ENCODE measurements at regions not wholly inside any gene's neighbourhood (a gene's known extent, or its start where the extent isn't known, plus 50 kb on each side); places are given as distances from the start of the nearest gene placed in this dataset.

- Histone ChIP-seq H3K4me1 (ENCODE audit: control extremely low read depth in 1 of 4, control insufficient read depth in 4 of 4, insufficient read depth in 4 of 4, low read length in 3 of 4) (no peaks in the 10 kb centered on the region), H3K9me3 (ENCODE audit: control extremely low read depth in 1 of 5, control insufficient read depth in 4 of 5, insufficient read depth in 2 of 5, low read depth in 1 of 5, low read length in 4 of 5) (peaks cover 0 to 6% (median 3%) of the 10 kb centered on the region in 5 experiments), H3K4me3 (ENCODE audit: control insufficient read depth in 1 of 7, extremely low read depth in 1 of 7, insufficient read depth in 4 of 7, low read depth in 2 of 7, low read length in 6 of 7) (no peak overlapping the region), H3K27ac (ENCODE audit: insufficient read depth in 1 of 2, low read depth in 1 of 2, low read length in 2 of 2, poor library complexity in 1 of 2, severe bottlenecking in 2 of 2) (no peak overlapping the region), H3K36me3 (ENCODE audit: control insufficient read depth in 4 of 4, insufficient read depth in 4 of 4, low read length in 3 of 4) (no peaks in the 10 kb centered on the region), H3K27me3 (replicated peaks in 2 of 5; ENCODE audit: control insufficient read depth in 4 of 5, insufficient read depth in 5 of 5, low read length in 4 of 5) (peaks cover 0 to 7% (median 0%) of the 10 kb centered on the region in 5 experiments)
- 96% methylated on average over 4 of the region's 5 CpGs for WGBS (ENCODE audit: insufficient coverage)
- no peak for DNase-seq
- ChIA-PET POLR2A (no interaction called here), CTCF (no interaction called here)
These were observed 460.6 kb downstream of the AACS start for GRCh38 chr12:125525879-125526278.

- H3K27me3 ChIP-seq (replicated peaks in 2 of 5; ENCODE audit: control insufficient read depth in 4 of 5, insufficient read depth in 5 of 5, low read length in 4 of 5) = peaks cover 0 to 23% (median 0%) of the 10 kb centered on the region in 5 experiments
- CTCF ChIA-PET = no interaction called here
- no peaks in the 10 kb centered on the region for H3K4me1 ChIP-seq (ENCODE audit: control extremely low read depth in 1 of 4, control insufficient read depth in 4 of 4, insufficient read depth in 4 of 4, low read length in 3 of 4)
- WGBS (ENCODE audit: insufficient coverage) = 96% methylated on average over 5 of the region's 5 CpGs
- no peaks in the 10 kb centered on the region for H3K36me3 ChIP-seq (ENCODE audit: control insufficient read depth in 4 of 4, insufficient read depth in 4 of 4, low read length in 3 of 4)
- no peak for DNase-seq
- POLR2A ChIA-PET = no interaction called here
- no peak overlapping the region for H3K4me3 ChIP-seq (ENCODE audit: control insufficient read depth in 1 of 7, extremely low read depth in 1 of 7, insufficient read depth in 4 of 7, low read depth in 2 of 7, low read length in 6 of 7)
- H3K27ac ChIP-seq (ENCODE audit: insufficient read depth in 1 of 2, low read depth in 1 of 2, low read length in 2 of 2, poor library complexity in 1 of 2, severe bottlenecking in 2 of 2) = no peak overlapping the region
- no peaks in the 10 kb centered on the region for H3K9me3 ChIP-seq (ENCODE audit: control extremely low read depth in 1 of 5, control insufficient read depth in 4 of 5, insufficient read depth in 2 of 5, low read depth in 1 of 5, low read length in 4 of 5)
These were observed 463.0 kb downstream of the AACS start for GRCh38 chr12:125528281-125528680.

- no peaks in the 10 kb centered on the region for H3K36me3 ChIP-seq (ENCODE audit: control insufficient read depth in 4 of 4, insufficient read depth in 4 of 4, low read length in 3 of 4)
- CTCF ChIA-PET = no interaction called here
- WGBS (ENCODE audit: insufficient coverage) = 29% methylated on average over 2 of the region's 4 CpGs
- peaks cover 0 to 1% (median 0%) of the 10 kb centered on the region in 4 experiments for H3K4me1 ChIP-seq (ENCODE audit: control extremely low read depth in 1 of 4, control insufficient read depth in 4 of 4, insufficient read depth in 4 of 4, low read length in 3 of 4)
- peaks cover 0 to 30% (median 0%) of the 10 kb centered on the region in 5 experiments for H3K27me3 ChIP-seq (replicated peaks in 2 of 5; ENCODE audit: control insufficient read depth in 4 of 5, insufficient read depth in 5 of 5, low read length in 4 of 5)
- no peak for DNase-seq
- no peaks in the 10 kb centered on the region for H3K9me3 ChIP-seq (ENCODE audit: control extremely low read depth in 1 of 5, control insufficient read depth in 4 of 5, insufficient read depth in 2 of 5, low read depth in 1 of 5, low read length in 4 of 5)
- POLR2A ChIA-PET = interaction anchor here (0.9 kb wide), 1 partner anchor 274 kb away, joined by 4 read pairs; no protein-coding TSS in a partner anchor
- no peak overlapping the region for H3K4me3 ChIP-seq (ENCODE audit: control insufficient read depth in 1 of 7, extremely low read depth in 1 of 7, insufficient read depth in 4 of 7, low read depth in 2 of 7, low read length in 6 of 7)
- H3K27ac ChIP-seq (ENCODE audit: insufficient read depth in 1 of 2, low read depth in 1 of 2, low read length in 2 of 2, poor library complexity in 1 of 2, severe bottlenecking in 2 of 2) = no peak overlapping the region
These were observed 465.0 kb downstream of the AACS start for GRCh38 chr12:125530201-125530600.

- H3K36me3 ChIP-seq (ENCODE audit: control insufficient read depth in 4 of 4, insufficient read depth in 4 of 4, low read length in 3 of 4) = no peaks in the 10 kb centered on the region
- DNase-seq = no peak
- CTCF ChIA-PET = interaction anchor here (0.8 to 1.5 kb wide), 2 partner anchors 11 kb away, joined by 3 read pairs; no protein-coding TSS in a partner anchor
- WGBS (ENCODE audit: insufficient coverage) = 100% methylated on average over 1 of the region's 5 CpGs
- no peak overlapping the region for H3K4me3 ChIP-seq (ENCODE audit: control insufficient read depth in 1 of 7, extremely low read depth in 1 of 7, insufficient read depth in 4 of 7, low read depth in 2 of 7, low read length in 6 of 7)
- POLR2A ChIA-PET = interaction anchor here (0.9 kb wide), 1 partner anchor 273 kb away, joined by 4 read pairs; no protein-coding TSS in a partner anchor
- H3K27ac ChIP-seq (ENCODE audit: insufficient read depth in 1 of 2, low read depth in 1 of 2, low read length in 2 of 2, poor library complexity in 1 of 2, severe bottlenecking in 2 of 2) = no peak overlapping the region
- H3K9me3 ChIP-seq (ENCODE audit: control extremely low read depth in 1 of 5, control insufficient read depth in 4 of 5, insufficient read depth in 2 of 5, low read depth in 1 of 5, low read length in 4 of 5) = no peaks in the 10 kb centered on the region
- H3K4me1 ChIP-seq (ENCODE audit: control extremely low read depth in 1 of 4, control insufficient read depth in 4 of 4, insufficient read depth in 4 of 4, low read length in 3 of 4) = peaks cover 0 to 1% (median 0%) of the 10 kb centered on the region in 4 experiments
- H3K27me3 ChIP-seq (replicated peaks in 2 of 5; ENCODE audit: control insufficient read depth in 4 of 5, insufficient read depth in 5 of 5, low read length in 4 of 5) = peaks cover 0 to 35% (median 0%) of the 10 kb centered on the region in 5 experiments
These were observed 465.6 kb downstream of the AACS start for GRCh38 chr12:125530876-125531275.

- WGBS (ENCODE audit: insufficient coverage) = 98% methylated on average over 6 of the region's 7 CpGs
- peaks cover 0 to 42% (median 0%) of the 10 kb centered on the region in 5 experiments for H3K27me3 ChIP-seq (replicated peaks in 2 of 5; ENCODE audit: control insufficient read depth in 4 of 5, insufficient read depth in 5 of 5, low read length in 4 of 5)
- ChIA-PET POLR2A (no interaction called here), CTCF (interaction anchor here (0.8 to 1.5 kb wide), 3 partner anchors 10 to 11 kb away, joined by 3 read pairs; no protein-coding TSS in a partner anchor)
- no peak overlapping the region for H3K4me3 ChIP-seq (ENCODE audit: control insufficient read depth in 1 of 7, extremely low read depth in 1 of 7, insufficient read depth in 4 of 7, low read depth in 2 of 7, low read length in 6 of 7)
- no peaks in the 10 kb centered on the region for H3K9me3 ChIP-seq (ENCODE audit: control extremely low read depth in 1 of 5, control insufficient read depth in 4 of 5, insufficient read depth in 2 of 5, low read depth in 1 of 5, low read length in 4 of 5)
- H3K27ac ChIP-seq (ENCODE audit: insufficient read depth in 1 of 2, low read depth in 1 of 2, low read length in 2 of 2, poor library complexity in 1 of 2, severe bottlenecking in 2 of 2) = no peak overlapping the region
- no peak for DNase-seq
- H3K36me3 ChIP-seq (ENCODE audit: control insufficient read depth in 4 of 4, insufficient read depth in 4 of 4, low read length in 3 of 4) = no peaks in the 10 kb centered on the region
- H3K4me1 ChIP-seq (ENCODE audit: control extremely low read depth in 1 of 4, control insufficient read depth in 4 of 4, insufficient read depth in 4 of 4, low read length in 3 of 4) = peaks cover 0 to 1% (median 0%) of the 10 kb centered on the region in 4 experiments
These were observed 466.3 kb downstream of the AACS start for GRCh38 chr12:125531574-125531973.

- DNase-seq = peak; percentile 14 to 35 (median 28)
- CTCF ChIA-PET = interaction anchor here (0.9 to 1.1 kb wide), 5 partner anchors 150 to 1214 kb away, joined by 3 to 6 read pairs (median 3); no protein-coding TSS in a partner anchor
These were observed 468.3 kb downstream of the AACS start for GRCh38 chr12:125533434-125534029.

GRCh38 chr12:125538401-125539199, 473.4 kb downstream of the AACS start:
- H3K4me1 ChIP-seq (ENCODE audit: control extremely low read depth in 1 of 4, control insufficient read depth in 4 of 4, insufficient read depth in 4 of 4, low read length in 3 of 4) = peaks cover 0 to under 1% (median 0%) of the 10 kb centered on the region in 4 experiments
- no peak for DNase-seq
- H3K4me3 ChIP-seq (ENCODE audit: control insufficient read depth in 1 of 7, extremely low read depth in 1 of 7, insufficient read depth in 4 of 7, low read depth in 2 of 7, low read length in 6 of 7) = no peak overlapping the region
- POLR2A ChIA-PET = no interaction called here
- H3K27me3 ChIP-seq (replicated peaks in 2 of 5; ENCODE audit: control insufficient read depth in 4 of 5, insufficient read depth in 5 of 5, low read length in 4 of 5) = peaks cover 0 to 16% (median 0%) of the 10 kb centered on the region in 5 experiments
- no peaks in the 10 kb centered on the region for H3K9me3 ChIP-seq (ENCODE audit: control extremely low read depth in 1 of 5, control insufficient read depth in 4 of 5, insufficient read depth in 2 of 5, low read depth in 1 of 5, low read length in 4 of 5)
- no peaks in the 10 kb centered on the region for H3K36me3 ChIP-seq (ENCODE audit: control insufficient read depth in 4 of 4, insufficient read depth in 4 of 4, low read length in 3 of 4)
- 92% methylated on average over 11 of the region's 11 CpGs for WGBS (ENCODE audit: insufficient coverage)
- CTCF ChIA-PET = no interaction called here
- H3K27ac ChIP-seq (ENCODE audit: insufficient read depth in 1 of 2, low read depth in 1 of 2, low read length in 2 of 2, poor library complexity in 1 of 2, severe bottlenecking in 2 of 2) = no peak overlapping the region

More at GRCh38 chr12:125533434-125534029, 468.3 kb downstream of the AACS start:
- H3K36me3 ChIP-seq (ENCODE audit: control insufficient read depth in 4 of 4, insufficient read depth in 4 of 4, low read length in 3 of 4) = no peaks in the 10 kb centered on the region
- no peak overlapping the region for H3K27ac ChIP-seq (ENCODE audit: insufficient read depth in 1 of 2, low read depth in 1 of 2, low read length in 2 of 2, poor library complexity in 1 of 2, severe bottlenecking in 2 of 2)
- peaks cover 0 to 1% (median 0%) of the 10 kb centered on the region in 4 experiments for H3K4me1 ChIP-seq (ENCODE audit: control extremely low read depth in 1 of 4, control insufficient read depth in 4 of 4, insufficient read depth in 4 of 4, low read length in 3 of 4)
- WGBS (ENCODE audit: insufficient coverage) = 6% methylated on average over 24 of the region's 29 CpGs
- POLR2A ChIA-PET = no interaction called here
- no peaks in the 10 kb centered on the region for H3K9me3 ChIP-seq (ENCODE audit: control extremely low read depth in 1 of 5, control insufficient read depth in 4 of 5, insufficient read depth in 2 of 5, low read depth in 1 of 5, low read length in 4 of 5)
- H3K4me3 ChIP-seq (ENCODE audit: control insufficient read depth in 1 of 7, extremely low read depth in 1 of 7, insufficient read depth in 4 of 7, low read depth in 2 of 7, low read length in 6 of 7) = no peak overlapping the region
- H3K27me3 ChIP-seq (replicated peaks in 2 of 5; ENCODE audit: control insufficient read depth in 4 of 5, insufficient read depth in 5 of 5, low read length in 4 of 5) = peaks cover 0 to 42% (median 0%) of the 10 kb centered on the region in 5 experiments

Data from common myeloid progenitor, CD34-positive (primary cell).